Pons (tissue), 1 donor: ENCODE measurements at regions not wholly inside any gene's neighbourhood (a gene's known extent, or its start where the extent isn't known, plus 50 kb on each side); places are given as distances from the start of the nearest gene placed in this dataset.

Experiments used
- DNase-seq: peaks from one replicate; pipeline ENCODE4 v3.0.0-alpha.2; 2016; ENCODE audit warnings: low spot score

- DNase-seq: no peak
Measured at GRCh38 chrX:124836786-124837185, 482.9 kb upstream of the TEX13C start.

- DNase-seq: no peak
Measured at GRCh38 chrX:124842205-124842604, 477.5 kb upstream of the TEX13C start.

- no peak for DNase-seq
Measured at GRCh38 chrX:124860736-124861135, 458.9 kb upstream of the TEX13C start.

- no peak for DNase-seq
Measured at GRCh38 chrX:124862301-124862700, 457.4 kb upstream of the TEX13C start.

- no peak for DNase-seq
Measured at GRCh38 chrX:124863303-124863702, 456.4 kb upstream of the TEX13C start.

- no peak for DNase-seq
Measured at GRCh38 chrX:124887572-124887971, 432.1 kb upstream of the TEX13C start.

GRCh38 chrX:124895947-124896346, 423.7 kb upstream of the TEX13C start:
- no peak for DNase-seq

GRCh38 chrX:124902953-124903352, 416.7 kb upstream of the TEX13C start:
- no peak for DNase-seq

- DNase-seq: no peak
Measured at GRCh38 chrX:124910611-124911010, 409.1 kb upstream of the TEX13C start.

- DNase-seq: no peak
Measured at GRCh38 chrX:124917011-124917410, 402.7 kb upstream of the TEX13C start.

- no peak for DNase-seq
Measured at GRCh38 chrX:124925681-124926080, 394.0 kb upstream of the TEX13C start.

- DNase-seq: no peak
Measured at GRCh38 chrX:124931241-124931640, 388.4 kb upstream of the TEX13C start.

- no peak for DNase-seq
Measured at GRCh38 chrX:124931958-124932357, 387.7 kb upstream of the TEX13C start.

GRCh38 chrX:124938715-124939114, 381.0 kb upstream of the TEX13C start:
- no peak for DNase-seq

- peak; percentile 6 for DNase-seq
Measured at GRCh38 chrX:124940531-124940930, 379.1 kb upstream of the TEX13C start.

- DNase-seq: no peak
Measured at GRCh38 chrX:124954402-124954801, 365.3 kb upstream of the TEX13C start.

- no peak for DNase-seq
Measured at GRCh38 chrX:124960454-124960853, 359.2 kb upstream of the TEX13C start.

GRCh38 chrX:124963717-124964116, 356.0 kb upstream of the TEX13C start, which contains the start of gene TENM1:
TSS of gene TENM1 (minus strand) at chrX:124963817.
- DNase-seq: no peak

GRCh38 chrX:124975456-124975855, 344.2 kb upstream of the TEX13C start:
- no peak for DNase-seq

GRCh38 chrX:124981420-124981819, 338.3 kb upstream of the TEX13C start:
- DNase-seq: no peak

- DNase-seq: no peak
Measured at GRCh38 chrX:124984140-124984813, 335.4 kb upstream of the TEX13C start.

- no peak for DNase-seq
Measured at GRCh38 chrX:124986284-124986683, 333.4 kb upstream of the TEX13C start.

- no peak for DNase-seq
Measured at GRCh38 chrX:124993735-124994134, 325.9 kb upstream of the TEX13C start.

GRCh38 chrX:124994404-124994803, 325.3 kb upstream of the TEX13C start:
- DNase-seq: no peak
